ENCODE measurements at regions not wholly inside any gene's neighbourhood (a gene's known extent, or its start where the extent isn't known, plus 50 kb on each side); places are given as distances from the start of the nearest gene placed in this dataset.

GRCh38 chr14:50020184-50020583 lies 96.2 kb downstream of the VCPKMT start:
- TF ChIP-seq EZH2 (IDR thresholded peaks at IDR 0.05; ENCODE audit: insufficient read depth, poor library complexity, severe bottlenecking) (no peak), EZH2phosphoT487 (IDR thresholded peaks at IDR 0.05; ENCODE audit: insufficient read depth, low read depth) (no peak)
